Tibial artery (tissue), 4 donors: ENCODE measurements at regions not wholly inside any gene's neighbourhood (a gene's known extent, or its start where the extent isn't known, plus 50 kb on each side); places are given as distances from the start of the nearest gene placed in this dataset.
"Not testable (repeated sequence)": the region's sequence is repeated elsewhere in the genome, so short reads cannot be mapped to it uniquely, and the experiment has no call there.

Source experiments
- DNase-seq, 2 donors: peaks; one replicate each; pipeline ENCODE4 v3.0.0-alpha.2; 2019
- H3K27ac ChIP-seq, 2 donors: fragments of 200-600 bp; sonication (generic) in 1 of 2; 1 replicate in 1 of 2; 2 replicates in 1 of 2; pipeline ENCODE4 v1.5.1; 2018 to 2019; ENCODE audit warnings: mild to moderate bottlenecking in 1 of 2
- H3K27me3 ChIP-seq, 2 donors: fragments of 200-600 bp; sonication (generic) in 1 of 2; one replicate each; pipeline versions ENCODE4 v1.5.1 to v1.6.0; 2016 to 2019
- H3K36me3 ChIP-seq, 3 donors: fragments of 200-600 bp; sonication (generic) in 2 of 3; one replicate each; pipeline ENCODE4 v1.5.1; 2016 to 2019; ENCODE audit warnings: mild to moderate bottlenecking in 2 of 3
- H3K4me1 ChIP-seq, 4 donors: fragments of 200-600 bp; sonication (generic) in 2 of 4; 1 replicate in 3 of 4; 2 replicates in 1 of 4; pipeline ENCODE4 v1.5.1; 2016 to 2019
- H3K4me3 ChIP-seq, 2 donors: fragments of 200-600 bp; sonication (generic) in 1 of 2; 1 replicate in 1 of 2; 2 replicates in 1 of 2; pipeline ENCODE4 v1.5.1; 2018 to 2019; ENCODE audit warnings: mild to moderate bottlenecking in 2 of 2
- H3K9me3 ChIP-seq, 3 donors: fragments of 200-600 bp; sonication (generic) in 1 of 3; one replicate each; pipeline ENCODE4 v1.5.1; 2016 to 2019
- intact Hi-C: fragments of 100-400 bp; cut with DNase I; formaldehyde crosslinking; loops from one replicate; pipeline ENCODE4 v1.15.0; 2023; ENCODE audit warnings: low total_unique reads
- TF ChIP-seq, protein P1 (sequence below), 2 experiments: fragments of 200-600 bp in 1 of 2; fragments of 450-650 bp in 1 of 2; IDR thresholded peaks; one replicate each; pipeline ENCODE4 v1.5.1; 2017 to 2019; ENCODE audit warnings: antibody characterized with exemption in 2 of 2, mild to moderate bottlenecking in 1 of 2, moderate library complexity in 1 of 2

DNA sequence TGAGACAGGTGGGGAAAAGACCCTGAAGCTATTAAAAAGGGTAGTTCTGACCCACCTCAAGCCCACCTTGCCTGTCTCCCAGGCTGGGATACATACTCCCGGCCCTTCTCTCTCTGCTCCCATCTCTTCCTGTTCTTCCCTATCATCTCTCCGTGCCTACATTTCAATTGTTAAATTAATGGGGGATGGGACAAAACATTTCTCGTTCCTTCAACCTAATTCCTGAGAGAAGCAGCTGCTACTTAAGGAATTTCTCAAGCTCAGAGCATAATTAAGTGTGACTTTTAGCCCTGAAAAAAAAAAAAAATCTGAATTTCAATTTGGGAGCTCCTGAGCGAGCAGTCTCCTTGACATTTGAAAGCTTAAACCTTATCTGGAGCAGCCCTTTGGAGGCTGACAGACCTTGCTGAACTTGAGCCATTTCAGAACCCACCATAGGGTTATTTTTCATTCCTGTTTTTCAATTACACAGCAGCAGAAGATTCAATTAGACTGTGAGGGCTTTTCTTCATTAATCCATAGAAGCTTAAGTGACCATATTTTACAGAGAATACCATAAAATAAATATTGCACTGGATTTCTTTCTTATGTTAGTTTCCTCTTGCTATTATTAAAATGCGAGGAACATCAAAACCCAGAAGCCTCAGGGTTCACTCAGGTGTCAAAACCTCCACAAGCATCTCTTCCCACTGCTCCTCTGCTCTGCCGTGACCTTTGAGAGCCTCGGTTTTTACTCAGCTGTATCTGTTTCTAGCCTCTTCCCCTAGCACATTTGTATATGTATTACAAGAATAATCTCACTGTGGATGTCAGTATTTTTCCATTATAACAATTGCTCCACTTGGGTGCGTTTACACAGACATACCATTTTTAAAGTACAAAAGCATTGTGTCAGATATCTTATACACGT is 125.7 kb downstream of the B3GNT2 start:
- H3K27ac ChIP-seq, result no peak overlapping the region

GRCh38 chr2:62320657-62321357 is 124.9 kb downstream of the B3GNT2 start:
- Histone ChIP-seq H3K36me3 (no peaks in the 10 kb centered on the region), H3K9me3 (peaks cover 0 to 10% (median 0%) of the 10 kb centered on the region in 3 donors), H3K4me1 (no peaks in the 10 kb centered on the region), H3K4me3 (no peak overlapping the region), H3K27ac (no peak overlapping the region), H3K27me3 (no peaks in the 10 kb centered on the region)
- intact Hi-C loops, result no loop called here
- TF ChIP-seq, protein P1, sequence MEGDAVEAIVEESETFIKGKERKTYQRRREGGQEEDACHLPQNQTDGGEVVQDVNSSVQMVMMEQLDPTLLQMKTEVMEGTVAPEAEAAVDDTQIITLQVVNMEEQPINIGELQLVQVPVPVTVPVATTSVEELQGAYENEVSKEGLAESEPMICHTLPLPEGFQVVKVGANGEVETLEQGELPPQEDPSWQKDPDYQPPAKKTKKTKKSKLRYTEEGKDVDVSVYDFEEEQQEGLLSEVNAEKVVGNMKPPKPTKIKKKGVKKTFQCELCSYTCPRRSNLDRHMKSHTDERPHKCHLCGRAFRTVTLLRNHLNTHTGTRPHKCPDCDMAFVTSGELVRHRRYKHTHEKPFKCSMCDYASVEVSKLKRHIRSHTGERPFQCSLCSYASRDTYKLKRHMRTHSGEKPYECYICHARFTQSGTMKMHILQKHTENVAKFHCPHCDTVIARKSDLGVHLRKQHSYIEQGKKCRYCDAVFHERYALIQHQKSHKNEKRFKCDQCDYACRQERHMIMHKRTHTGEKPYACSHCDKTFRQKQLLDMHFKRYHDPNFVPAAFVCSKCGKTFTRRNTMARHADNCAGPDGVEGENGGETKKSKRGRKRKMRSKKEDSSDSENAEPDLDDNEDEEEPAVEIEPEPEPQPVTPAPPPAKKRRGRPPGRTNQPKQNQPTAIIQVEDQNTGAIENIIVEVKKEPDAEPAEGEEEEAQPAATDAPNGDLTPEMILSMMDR (IDR thresholded peaks at IDR 0.05), result no peak
- DNase-seq, result no peak

More for the DNA sequence above, 125.7 kb downstream of the B3GNT2 start:
- Histone ChIP-seq H3K4me3 (no peak overlapping the region), H3K4me1 (no peaks in the 10 kb centered on the region), H3K27me3 (no peaks in the 10 kb centered on the region), H3K36me3 (no peaks in the 10 kb centered on the region), H3K9me3 (peaks cover 0 to 10% (median 0%) of the 10 kb centered on the region in 3 donors)
- TF ChIP-seq, protein P1 (IDR thresholded peaks at IDR 0.05), result no peak
- DNase-seq, result no peak
- intact Hi-C loops, result no loop called here

DNA sequence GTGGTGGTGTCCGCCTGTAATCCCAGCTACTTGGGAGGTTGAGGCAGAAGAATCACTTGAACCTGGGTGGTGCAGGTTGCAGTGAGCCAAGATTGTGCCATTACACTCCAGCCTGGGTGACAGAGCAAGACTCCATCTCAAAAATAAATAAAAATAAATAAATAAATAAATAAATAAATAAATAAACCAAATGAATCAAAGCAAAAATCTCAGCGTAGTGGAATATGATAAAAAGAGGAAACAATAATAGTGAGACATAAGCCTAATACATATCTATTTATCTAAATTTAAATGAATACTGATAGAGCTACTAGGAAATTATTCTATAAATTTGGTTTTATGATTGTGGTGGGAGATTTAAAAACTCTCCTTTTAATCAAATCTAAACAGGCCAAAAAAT is 124.2 kb downstream of the B3GNT2 start:
- intact Hi-C loops, H3K27ac ChIP-seq, H3K27me3 ChIP-seq, H3K36me3 ChIP-seq, H3K9me3 ChIP-seq, H3K4me1 ChIP-seq, H3K4me3 ChIP-seq, DNase-seq: not testable (repeated sequence)

- intact Hi-C loops, result no loop called here
- TF ChIP-seq, protein P1 (IDR thresholded peaks at IDR 0.05), result no peak
- Histone ChIP-seq H3K27me3 (no peaks in the 10 kb centered on the region), H3K9me3 (peaks cover 0 to under 1% (median 0%) of the 10 kb centered on the region in 3 donors), H3K27ac (no peak overlapping the region), H3K4me1 (no peaks in the 10 kb centered on the region), H3K36me3 (no peaks in the 10 kb centered on the region), H3K4me3 (no peak overlapping the region)
- no peak for DNase-seq
Observed at GRCh38 chr2:62319070-62319469, 123.2 kb downstream of the B3GNT2 start.

- H3K27ac ChIP-seq, result no peak overlapping the region
- TF ChIP-seq, protein P1 (IDR thresholded peaks at IDR 0.05), result no peak
- DNase-seq, result no peak
- intact Hi-C loops, result no loop called here
- no peaks in the 10 kb centered on the region for H3K9me3 ChIP-seq
- no peaks in the 10 kb centered on the region for H3K4me1 ChIP-seq
- H3K36me3 ChIP-seq, result no peaks in the 10 kb centered on the region
- no peaks in the 10 kb centered on the region for H3K27me3 ChIP-seq
- H3K4me3 ChIP-seq, result no peak overlapping the region
Observed at GRCh38 chr2:62315476-62315875, 119.6 kb downstream of the B3GNT2 start.

DNA sequence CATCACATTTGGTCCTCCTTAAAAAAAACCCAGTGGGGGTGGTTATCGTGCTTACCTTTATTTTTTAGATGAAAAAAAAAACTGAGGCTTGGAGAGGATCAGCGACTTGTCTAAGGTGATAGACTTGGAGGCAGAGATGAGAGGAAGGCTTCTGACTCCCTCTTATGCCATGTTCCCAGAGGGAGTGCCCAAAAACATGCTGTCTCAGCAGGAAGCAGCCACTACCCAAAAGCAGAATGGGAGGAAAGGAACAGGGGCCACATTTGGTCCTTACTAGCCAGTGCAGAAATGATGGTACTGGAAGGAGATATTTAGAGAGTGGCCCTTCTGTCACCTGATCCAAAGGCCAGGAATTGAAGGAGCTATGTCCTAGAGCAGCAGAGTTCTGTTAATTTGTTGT is 118.4 kb downstream of the B3GNT2 start:
- intact Hi-C loops, result no loop called here

More for the DNA sequence above, 118.4 kb downstream of the B3GNT2 start:
- H3K27ac ChIP-seq, result no peak overlapping the region
- no peaks in the 10 kb centered on the region for H3K27me3 ChIP-seq
- H3K4me3 ChIP-seq, result no peak overlapping the region
- peaks cover 0 to 9% (median 4%) of the 10 kb centered on the region in 4 donors for H3K4me1 ChIP-seq
- no peaks in the 10 kb centered on the region for H3K9me3 ChIP-seq
- H3K36me3 ChIP-seq, result no peaks in the 10 kb centered on the region
- TF ChIP-seq, protein P1 (IDR thresholded peaks at IDR 0.05), result no peak
- DNase-seq, result no peak
